Uterus (tissue), 3 donors: ENCODE measurements at regions not wholly inside any gene's neighbourhood (a gene's known extent, or its start where the extent isn't known, plus 50 kb on each side); places are given as distances from the start of the nearest gene placed in this dataset.

ENCODE experiments used
- DNase-seq, 2 donors: peaks; one replicate each; pipeline ENCODE4 v3.0.0-alpha.2; 2019 to 2020
- H3K27ac ChIP-seq, 2 donors: fragments of 200-600 bp; sonication (generic); 1 replicate in 1 of 2; 2 replicates in 1 of 2; pipeline ENCODE4 v1.5.1; 2016 to 2018
- H3K27me3 ChIP-seq, 2 donors: fragments of 200-600 bp; sonication (generic); one replicate each; pipeline ENCODE4 v1.5.1; 2018 to 2019; ENCODE audit warnings: control low read depth in 1 of 2
- H3K36me3 ChIP-seq, 2 donors: fragments of 200-600 bp; sonication (generic); one replicate each; pipeline ENCODE4 v1.5.1; 2019; ENCODE audit warnings: control low read depth in 1 of 2
- H3K4me1 ChIP-seq, 2 donors: fragments of 200-600 bp; sonication (generic); one replicate each; pipeline ENCODE4 v1.5.1; 2018 to 2019; ENCODE audit warnings: control low read depth in 1 of 2
- H3K4me3 ChIP-seq, 2 donors: fragments of 200-600 bp; sonication (generic); 1 replicate in 1 of 2; 2 replicates in 1 of 2; pipeline ENCODE4 v1.5.1; 2018 to 2019; ENCODE audit warnings: mild to moderate bottlenecking in 1 of 2
- H3K9me3 ChIP-seq, 2 donors: fragments of 200-600 bp; sonication (generic); one replicate each; pipeline ENCODE4 v1.5.1; 2019; ENCODE audit warnings: control low read depth in 1 of 2
- POLR2A ChIP-seq, 2 donors: fragments of 450-650 bp; IDR thresholded peaks; one replicate each; pipeline ENCODE4 v1.6.1; 2016; ENCODE audit warnings: antibody characterized with exemption in 2 of 2, mild to moderate bottlenecking in 1 of 2, moderate library complexity in 1 of 2
- intact Hi-C: fragments of 100-400 bp; cut with DNase I; formaldehyde crosslinking; loops from one replicate; pipeline ENCODE4 v1.15.1; 2023; ENCODE audit warnings: low total_unique reads
- TF ChIP-seq, protein P1 (sequence below), 4 experiments: fragments of 200-600 bp in 2 of 4; fragments of 450-650 bp in 2 of 4; sonication (generic) in 2 of 4; IDR thresholded peaks; one replicate each; pipeline ENCODE4 v1.5.1; 2016 to 2019; ENCODE audit warnings: antibody characterized with exemption in 4 of 4, mild to moderate bottlenecking in 2 of 4, moderate library complexity in 1 of 4
- donor health status: DM: yes; HTN: yes; CAD: no.

DNA sequence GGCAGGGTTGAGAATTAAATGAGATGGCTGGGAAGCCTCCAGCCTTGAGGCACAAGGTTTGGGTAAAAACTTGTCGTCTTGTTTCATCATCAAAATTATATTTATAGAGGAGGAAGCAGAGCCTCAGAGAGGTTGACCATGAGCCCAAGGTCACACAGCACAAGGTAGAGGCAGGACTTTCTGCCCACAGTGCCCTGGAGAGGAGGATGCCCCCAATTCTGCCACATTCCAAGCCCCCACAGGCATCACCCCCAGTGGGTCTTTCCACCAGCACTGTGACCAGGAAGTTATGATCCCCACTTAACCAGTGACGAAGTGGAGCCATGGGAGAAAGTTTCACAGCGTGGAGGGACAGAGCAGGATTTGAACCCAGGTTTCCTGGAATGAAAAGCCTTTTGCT, 400.0 kb downstream of the MATN1 start:
- H3K4me3 ChIP-seq: no peak overlapping the region
- no peaks in the 10 kb centered on the region for H3K27me3 ChIP-seq
- DNase-seq: no peak
- no peaks in the 10 kb centered on the region for H3K4me1 ChIP-seq
- H3K27ac ChIP-seq: no peak overlapping the region
- H3K36me3 ChIP-seq: no peaks in the 10 kb centered on the region
- no peaks in the 10 kb centered on the region for H3K9me3 ChIP-seq
- intact Hi-C loops: no loop called here
- TF ChIP-seq, protein P1, sequence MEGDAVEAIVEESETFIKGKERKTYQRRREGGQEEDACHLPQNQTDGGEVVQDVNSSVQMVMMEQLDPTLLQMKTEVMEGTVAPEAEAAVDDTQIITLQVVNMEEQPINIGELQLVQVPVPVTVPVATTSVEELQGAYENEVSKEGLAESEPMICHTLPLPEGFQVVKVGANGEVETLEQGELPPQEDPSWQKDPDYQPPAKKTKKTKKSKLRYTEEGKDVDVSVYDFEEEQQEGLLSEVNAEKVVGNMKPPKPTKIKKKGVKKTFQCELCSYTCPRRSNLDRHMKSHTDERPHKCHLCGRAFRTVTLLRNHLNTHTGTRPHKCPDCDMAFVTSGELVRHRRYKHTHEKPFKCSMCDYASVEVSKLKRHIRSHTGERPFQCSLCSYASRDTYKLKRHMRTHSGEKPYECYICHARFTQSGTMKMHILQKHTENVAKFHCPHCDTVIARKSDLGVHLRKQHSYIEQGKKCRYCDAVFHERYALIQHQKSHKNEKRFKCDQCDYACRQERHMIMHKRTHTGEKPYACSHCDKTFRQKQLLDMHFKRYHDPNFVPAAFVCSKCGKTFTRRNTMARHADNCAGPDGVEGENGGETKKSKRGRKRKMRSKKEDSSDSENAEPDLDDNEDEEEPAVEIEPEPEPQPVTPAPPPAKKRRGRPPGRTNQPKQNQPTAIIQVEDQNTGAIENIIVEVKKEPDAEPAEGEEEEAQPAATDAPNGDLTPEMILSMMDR (IDR thresholded peaks at IDR 0.05): no peak
- TF ChIP-seq POLR2A (IDR thresholded peaks at IDR 0.05): no peak

DNA sequence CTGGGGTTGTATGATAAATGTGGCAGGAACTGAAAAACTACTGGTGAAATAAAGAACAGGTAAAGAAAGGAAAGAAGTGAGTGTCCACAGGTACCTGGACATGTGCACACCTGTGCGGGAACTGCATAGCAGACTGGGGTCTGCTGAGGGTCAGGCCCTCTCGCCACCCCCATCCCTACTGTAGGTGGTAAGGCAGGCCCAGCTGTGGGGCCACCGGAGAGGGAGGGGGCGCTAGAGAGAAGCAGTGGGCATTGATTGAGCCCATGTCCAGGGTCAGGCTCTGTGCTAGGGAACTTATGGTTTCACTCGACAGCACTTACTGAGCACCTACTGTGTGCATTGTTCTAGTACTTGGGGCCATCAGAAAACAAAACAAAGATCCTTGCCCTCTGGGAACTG, 400.5 kb downstream of the MATN1 start:
- DNase-seq: no peak

DNA sequence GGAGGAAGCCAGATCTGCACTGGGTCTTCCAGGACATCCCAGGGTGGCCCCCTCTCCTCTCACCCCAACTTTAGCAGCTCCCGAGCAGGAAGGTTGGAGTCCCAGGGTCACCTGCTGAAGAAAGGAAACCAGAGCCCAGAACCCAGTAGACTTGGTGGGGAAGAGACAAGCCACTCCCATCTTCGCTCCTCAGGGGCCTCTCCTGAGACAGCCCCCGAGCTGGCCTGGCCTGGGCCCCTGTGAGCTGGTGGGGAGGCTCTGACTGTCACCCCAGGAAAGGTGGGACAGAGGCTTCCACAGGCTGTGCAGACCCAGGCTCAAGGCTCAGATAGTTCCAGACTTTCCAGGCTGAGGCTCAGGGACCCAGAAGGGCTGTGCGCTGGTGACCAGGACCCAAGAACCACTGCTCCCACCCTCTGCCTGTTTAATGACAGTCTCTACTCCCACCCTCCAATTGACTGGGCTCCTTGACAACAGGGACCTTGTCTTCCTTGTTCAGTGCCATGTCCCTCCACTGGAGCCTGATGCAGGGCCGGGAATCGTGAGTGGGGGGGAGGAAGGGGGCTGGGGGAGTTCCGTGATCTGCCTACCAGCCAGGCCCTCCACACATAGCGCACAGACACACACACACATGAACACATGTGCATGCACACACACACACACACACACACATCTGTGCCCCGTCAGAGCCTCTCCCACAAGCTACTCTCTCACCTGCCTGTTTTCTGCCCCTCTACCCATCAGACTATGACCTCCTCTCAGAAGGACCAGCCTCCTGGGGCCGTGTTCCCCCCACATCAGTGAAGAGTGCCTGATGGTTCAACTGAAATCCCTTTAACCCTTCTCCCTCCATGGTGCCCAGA, 401.2 kb downstream of the MATN1 start:
- intact Hi-C loops: no loop called here
- Histone ChIP-seq H3K4me3 (no peak overlapping the region), H3K27ac (no peak overlapping the region), H3K9me3 (no peaks in the 10 kb centered on the region), H3K27me3 (no peaks in the 10 kb centered on the region), H3K36me3 (no peaks in the 10 kb centered on the region), H3K4me1 (no peaks in the 10 kb centered on the region)
- DNase-seq: no peak
- TF ChIP-seq POLR2A (IDR thresholded peaks at IDR 0.05): no peak
- TF ChIP-seq, protein P1 (IDR thresholded peaks at IDR 0.05): no peak

More for the DNA sequence above, 400.5 kb downstream of the MATN1 start:
- H3K9me3 ChIP-seq: no peaks in the 10 kb centered on the region
- H3K4me1 ChIP-seq: no peaks in the 10 kb centered on the region
- intact Hi-C loops: no loop called here
- H3K4me3 ChIP-seq: no peak overlapping the region
- TF ChIP-seq, protein P1 (IDR thresholded peaks at IDR 0.05): no peak
- no peak for TF ChIP-seq POLR2A (IDR thresholded peaks at IDR 0.05)
- no peak overlapping the region for H3K27ac ChIP-seq
- no peaks in the 10 kb centered on the region for H3K36me3 ChIP-seq
- no peaks in the 10 kb centered on the region for H3K27me3 ChIP-seq

DNA sequence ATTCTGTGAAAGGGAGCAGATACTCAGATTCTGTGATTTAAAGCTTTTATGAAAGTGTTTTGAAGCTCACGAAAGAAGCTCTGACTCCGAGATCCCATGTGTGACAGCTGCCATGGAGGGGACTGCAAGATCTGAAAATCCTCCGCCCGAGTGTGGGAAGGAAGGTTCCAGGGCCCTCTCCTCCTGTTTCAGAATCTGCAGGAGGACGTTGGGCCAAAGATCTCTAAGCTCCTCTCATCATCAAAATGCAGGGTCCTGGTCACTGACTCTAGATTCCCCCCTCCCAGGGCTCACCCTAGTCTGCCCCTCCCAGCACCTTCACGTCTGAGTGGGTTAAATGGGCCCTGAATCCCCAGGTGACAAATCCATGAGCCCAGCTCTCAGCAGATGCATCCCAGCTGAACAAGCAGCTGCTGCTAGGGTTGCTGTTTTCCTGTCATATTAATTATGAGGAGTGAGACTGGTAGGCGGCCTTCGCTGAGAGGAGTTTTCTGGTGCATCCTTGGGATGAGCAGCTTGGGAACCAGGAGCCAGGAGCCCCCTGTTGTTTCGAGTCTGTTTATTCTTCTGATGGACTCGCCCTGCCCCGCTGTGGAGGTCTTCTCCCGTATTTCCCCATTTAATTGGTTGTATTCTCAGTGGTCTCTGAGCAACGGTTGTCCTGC, 402.0 kb downstream of the MATN1 start:
- no peak overlapping the region for H3K27ac ChIP-seq
- H3K9me3 ChIP-seq: no peaks in the 10 kb centered on the region
- no peak overlapping the region for H3K4me3 ChIP-seq
- no peaks in the 10 kb centered on the region for H3K27me3 ChIP-seq
- no peak for DNase-seq
- TF ChIP-seq, protein P1 (IDR thresholded peaks at IDR 0.05): no peak
- no peak for TF ChIP-seq POLR2A (IDR thresholded peaks at IDR 0.05)
- intact Hi-C loops: no loop called here
- no peaks in the 10 kb centered on the region for H3K4me1 ChIP-seq
- H3K36me3 ChIP-seq: no peaks in the 10 kb centered on the region

DNA sequence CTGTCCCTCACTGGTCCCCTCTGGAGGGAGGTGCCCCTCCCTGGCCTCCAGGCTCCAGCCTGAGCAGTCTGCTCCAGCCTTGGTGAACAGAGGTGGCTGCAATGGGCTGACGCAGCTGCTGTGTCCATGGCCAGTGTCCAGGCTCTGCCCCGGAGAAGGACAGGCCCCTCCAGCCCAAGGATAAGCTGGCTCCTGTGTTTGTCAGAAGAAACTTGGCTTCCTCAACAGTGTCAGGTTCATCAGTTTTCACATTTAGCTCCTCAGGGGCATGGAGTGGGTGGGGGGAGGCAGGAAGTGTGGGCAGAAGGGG, 402.8 kb downstream of the MATN1 start:
- no peaks in the 10 kb centered on the region for H3K27me3 ChIP-seq
- H3K9me3 ChIP-seq: no peaks in the 10 kb centered on the region
- TF ChIP-seq POLR2A (IDR thresholded peaks at IDR 0.05): no peak
- TF ChIP-seq, protein P1 (IDR thresholded peaks at IDR 0.05): no peak
- intact Hi-C loops: no loop called here
- no peaks in the 10 kb centered on the region for H3K36me3 ChIP-seq
- H3K27ac ChIP-seq: no peak overlapping the region
- H3K4me1 ChIP-seq: no peaks in the 10 kb centered on the region
- no peak for DNase-seq
- no peak overlapping the region for H3K4me3 ChIP-seq
